Cardiac fibroblast (primary cell): ENCODE measurements at regions not wholly inside any gene's neighbourhood (a gene's known extent, or its start where the extent isn't known, plus 50 kb on each side); places are given as distances from the start of the nearest gene placed in this dataset.

Experiments
- DNase-seq, 2 donors: peaks; one replicate each; pipeline versions ENCODE4 v3.0.0 to v3.0.0-alpha.2; 2010; ENCODE audit warnings: low read depth in 2 of 2
- H3K4me3 ChIP-seq, 2 donors: replicated peaks in 1 of 2; 1 replicate in 1 of 2; 2 replicates in 1 of 2; pipeline ENCODE4 v1.5.1; 2011; ENCODE audit warnings: low read depth in 2 of 2, low read length in 2 of 2, mild to moderate bottlenecking in 2 of 2, moderate library complexity in 1 of 2
- TF ChIP-seq, protein P1 (sequence below): IDR thresholded peaks from one replicate; pipeline ENCODE4 v1.5.1; 2011; ENCODE audit warnings: low read depth, mild to moderate bottlenecking, low read length, inconsistent platforms

DNA sequence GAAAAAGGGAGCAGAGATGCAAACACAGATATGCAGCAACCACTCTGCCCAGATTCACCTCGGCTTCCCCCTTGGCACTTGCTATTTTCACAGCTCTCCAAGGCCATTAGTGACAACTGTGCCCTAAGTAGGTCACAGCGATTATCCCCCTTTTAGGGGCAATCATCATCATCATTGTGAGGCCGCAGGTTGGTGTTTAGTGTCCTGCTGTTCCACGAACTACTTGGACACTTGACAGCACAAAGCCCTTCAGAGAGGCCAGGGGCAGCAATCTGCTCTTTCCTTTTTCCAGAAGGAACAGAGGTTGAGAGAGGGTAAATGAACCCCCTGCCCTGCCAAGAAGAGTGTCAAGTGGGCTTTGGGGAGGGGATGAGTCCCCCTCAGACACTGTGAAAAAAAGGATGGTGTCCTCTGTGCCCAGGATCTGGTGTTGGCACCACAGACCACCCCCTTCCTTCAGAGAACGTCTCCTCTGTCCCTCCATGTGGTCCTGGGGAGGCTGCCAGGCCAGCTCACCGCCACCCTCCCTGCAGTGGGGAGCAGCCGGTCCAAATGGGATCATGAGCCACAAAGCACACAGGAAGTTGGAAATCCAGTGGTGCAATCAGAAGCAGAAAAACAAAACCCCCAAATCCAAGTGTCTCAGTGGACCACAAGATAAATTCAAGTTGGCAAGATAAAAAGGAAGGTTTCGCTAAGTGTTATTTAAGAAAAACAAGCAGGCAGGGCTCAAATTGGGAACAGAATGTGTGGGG is 78.4 kb upstream of the MED9 start:
- peak; percentile 60 to 65 for DNase-seq
- TF ChIP-seq, protein P1, sequence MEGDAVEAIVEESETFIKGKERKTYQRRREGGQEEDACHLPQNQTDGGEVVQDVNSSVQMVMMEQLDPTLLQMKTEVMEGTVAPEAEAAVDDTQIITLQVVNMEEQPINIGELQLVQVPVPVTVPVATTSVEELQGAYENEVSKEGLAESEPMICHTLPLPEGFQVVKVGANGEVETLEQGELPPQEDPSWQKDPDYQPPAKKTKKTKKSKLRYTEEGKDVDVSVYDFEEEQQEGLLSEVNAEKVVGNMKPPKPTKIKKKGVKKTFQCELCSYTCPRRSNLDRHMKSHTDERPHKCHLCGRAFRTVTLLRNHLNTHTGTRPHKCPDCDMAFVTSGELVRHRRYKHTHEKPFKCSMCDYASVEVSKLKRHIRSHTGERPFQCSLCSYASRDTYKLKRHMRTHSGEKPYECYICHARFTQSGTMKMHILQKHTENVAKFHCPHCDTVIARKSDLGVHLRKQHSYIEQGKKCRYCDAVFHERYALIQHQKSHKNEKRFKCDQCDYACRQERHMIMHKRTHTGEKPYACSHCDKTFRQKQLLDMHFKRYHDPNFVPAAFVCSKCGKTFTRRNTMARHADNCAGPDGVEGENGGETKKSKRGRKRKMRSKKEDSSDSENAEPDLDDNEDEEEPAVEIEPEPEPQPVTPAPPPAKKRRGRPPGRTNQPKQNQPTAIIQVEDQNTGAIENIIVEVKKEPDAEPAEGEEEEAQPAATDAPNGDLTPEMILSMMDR = no peak
- H3K4me3 ChIP-seq = no peak overlapping the region

DNA sequence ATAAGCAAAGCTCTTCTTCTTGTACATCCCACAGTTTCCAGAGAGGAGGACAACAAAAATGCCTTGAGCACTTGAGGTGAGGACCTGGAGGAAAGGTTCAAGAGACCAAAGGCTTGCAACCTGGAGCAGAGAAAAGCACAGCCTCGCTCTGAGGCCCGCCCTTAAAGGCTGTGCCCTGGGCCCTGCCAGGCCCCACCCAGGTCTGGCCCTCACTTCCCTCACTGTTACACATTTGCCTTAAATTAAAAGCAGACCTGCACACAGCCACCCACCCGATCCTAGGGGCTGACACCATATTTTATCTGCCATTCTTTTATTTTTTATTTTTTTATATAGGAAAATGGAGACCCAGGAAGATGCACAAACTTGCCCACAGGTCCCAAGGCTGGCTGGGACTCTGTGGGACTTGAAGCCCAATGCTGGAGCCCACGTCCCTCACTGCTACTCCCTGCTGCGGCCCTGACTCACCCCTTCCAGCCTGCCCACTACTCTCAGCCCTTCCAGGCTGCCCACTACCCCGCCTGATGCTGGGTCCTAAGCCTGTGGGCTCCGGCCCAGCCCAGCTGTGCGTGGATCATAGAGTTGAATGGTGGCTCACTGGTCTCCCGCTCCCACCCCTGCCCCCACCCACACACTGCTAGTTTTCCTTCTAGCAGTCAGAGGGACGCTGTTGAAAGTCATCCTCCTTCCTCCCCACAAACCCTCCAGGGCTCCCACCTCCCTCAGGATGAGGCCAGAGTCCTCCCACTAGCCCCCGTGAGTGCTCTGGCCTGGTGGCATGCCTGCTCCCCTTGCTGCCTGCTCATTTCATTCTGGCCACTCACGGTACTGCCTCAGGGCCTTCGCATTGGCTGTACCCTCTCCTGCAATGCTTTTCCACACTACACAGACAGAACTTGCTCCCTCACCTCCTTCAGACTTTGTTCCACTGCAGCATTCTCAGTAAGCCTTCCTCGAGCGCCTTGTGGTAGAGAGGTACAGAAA is 77.6 kb upstream of the MED9 start:
- TF ChIP-seq, protein P1 = no peak
- H3K4me3 ChIP-seq = no peak overlapping the region
- peak in 1 of 2 donors; percentile 38 for DNase-seq

DNA sequence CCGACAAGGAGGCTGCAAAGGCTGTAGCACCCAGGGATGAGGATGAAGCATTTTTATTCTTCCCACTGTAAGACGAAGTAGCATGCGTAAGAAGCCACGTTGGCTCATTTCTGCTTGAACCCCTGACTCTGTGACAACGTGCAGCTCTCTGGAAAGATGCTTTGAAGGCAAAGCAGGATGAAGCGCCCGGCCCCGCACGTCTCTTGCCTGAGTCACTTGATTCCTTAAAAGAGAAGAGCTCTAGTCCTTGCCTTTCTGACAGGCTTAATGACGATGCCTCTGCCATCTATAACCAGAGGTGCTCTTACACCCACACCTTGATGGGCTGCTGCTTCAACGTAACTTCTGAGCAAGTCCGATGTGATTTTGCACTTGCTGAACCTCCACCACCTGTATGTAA is 76.7 kb upstream of the MED9 start:
- TF ChIP-seq, protein P1 = no peak
- DNase-seq = no peak

DNA sequence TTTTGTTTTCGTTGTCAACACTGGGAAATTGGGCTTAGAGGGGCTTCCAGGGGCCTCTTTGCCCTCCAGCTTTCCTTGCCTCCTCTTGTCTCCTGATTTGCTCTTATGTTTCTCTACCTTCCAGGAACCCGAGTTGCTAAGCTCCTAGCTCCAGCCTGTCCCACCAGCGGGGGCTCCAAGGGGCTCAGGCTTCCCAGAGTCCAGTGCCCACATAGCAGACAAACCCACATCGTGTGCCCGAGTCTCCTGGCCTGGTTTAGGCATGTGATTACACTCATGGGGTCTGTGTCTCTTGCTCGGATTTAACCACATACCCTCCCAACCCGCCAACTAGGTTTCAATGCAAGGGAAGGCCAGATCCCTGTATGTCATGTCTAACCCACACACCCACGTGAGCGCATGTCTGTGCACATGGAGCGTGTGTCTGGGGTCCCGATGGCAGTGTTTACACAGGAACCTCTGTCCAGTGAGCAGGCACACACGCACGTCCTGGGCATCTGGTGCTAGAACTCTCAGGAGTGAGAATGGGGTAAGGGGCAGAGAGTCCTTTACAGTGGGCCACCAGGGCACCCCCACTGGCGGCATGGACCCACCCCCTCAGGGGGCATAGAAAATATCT is 76.1 kb upstream of the MED9 start:
- DNase-seq = no peak
- H3K4me3 ChIP-seq = no peak overlapping the region
- TF ChIP-seq, protein P1 = no peak

More for the DNA sequence above, 76.7 kb upstream of the MED9 start:
- no peak overlapping the region for H3K4me3 ChIP-seq

DNA sequence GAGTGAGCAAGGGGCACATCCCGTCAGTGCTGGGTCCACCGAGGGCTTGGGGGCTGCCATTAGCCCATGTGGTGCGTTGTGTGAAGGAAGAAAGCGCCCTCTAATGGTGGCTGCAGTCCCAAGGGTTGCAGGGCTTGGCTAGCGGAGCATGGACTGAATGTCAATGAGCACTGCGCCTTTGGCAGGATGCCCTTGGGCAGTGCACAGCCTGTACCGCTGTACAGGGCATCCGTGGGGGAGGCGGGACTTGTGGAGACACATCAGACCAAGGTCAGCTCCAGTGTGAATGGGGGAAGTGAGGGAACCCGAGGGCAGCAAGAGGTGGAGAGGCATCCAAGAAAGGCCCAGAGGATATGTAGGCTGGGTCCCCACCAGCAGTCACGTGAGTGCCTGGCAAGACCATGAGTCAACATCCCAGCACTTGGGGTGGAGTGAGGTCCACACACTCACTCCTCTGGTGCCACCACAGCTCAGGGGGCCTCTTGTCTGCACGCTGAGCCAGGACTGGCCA is 75.5 kb upstream of the MED9 start:
- peak; percentile 45 to 65 for DNase-seq
- H3K4me3 ChIP-seq = no peak overlapping the region
- TF ChIP-seq, protein P1 = peak; percentile 16

DNA sequence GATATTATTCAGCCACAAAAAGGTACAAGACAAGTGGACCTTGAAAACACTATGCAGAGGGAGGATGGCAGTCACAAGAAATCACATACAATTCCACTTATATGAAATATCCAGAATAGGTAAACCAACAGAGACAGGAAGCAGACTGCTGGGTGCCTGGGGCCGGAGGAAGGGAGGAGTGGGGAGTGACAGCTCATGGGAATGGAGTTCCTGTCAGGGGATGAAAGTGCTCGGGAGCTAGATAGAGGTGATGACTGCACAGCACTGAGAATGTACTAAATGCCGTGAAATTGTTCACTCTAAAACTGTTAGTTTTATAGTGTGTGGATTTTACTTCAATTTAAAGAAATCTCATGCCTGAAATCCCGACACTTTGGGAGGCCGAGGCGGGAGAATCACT is 74.2 kb upstream of the MED9 start:
- DNase-seq = no peak
- TF ChIP-seq, protein P1 = no peak
- no peak overlapping the region for H3K4me3 ChIP-seq
